ENCODE measurements at regions not wholly inside any gene's neighbourhood (a gene's known extent, or its start where the extent isn't known, plus 50 kb on each side); places are given as distances from the start of the nearest gene placed in this dataset.
"Not testable (repeated sequence)": the region's sequence is repeated elsewhere in the genome, so short reads cannot be mapped to it uniquely, and the experiment has no call there.

DNA sequence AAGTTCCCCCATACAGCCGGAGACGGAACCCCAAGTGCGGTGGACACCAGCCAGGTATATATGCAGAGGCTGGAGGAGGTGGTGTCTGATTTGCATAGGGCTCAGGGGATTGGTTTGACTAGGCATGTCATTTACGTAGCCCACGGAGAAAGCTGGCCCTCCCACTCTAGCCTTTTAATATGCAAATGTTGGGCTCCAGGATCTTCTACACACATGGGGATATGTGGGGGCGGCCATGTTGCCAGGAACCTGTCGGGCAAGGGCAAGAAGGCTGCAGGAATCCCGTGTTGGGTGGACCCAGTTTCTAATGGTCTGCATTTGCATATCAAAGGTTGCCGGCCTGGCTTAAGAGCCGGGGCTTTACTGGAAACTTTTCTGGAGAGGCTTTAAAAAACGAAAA is 57.4 kb downstream of the FTHL17 start:
- DNase-seq: not testable (repeated sequence)

DNA sequence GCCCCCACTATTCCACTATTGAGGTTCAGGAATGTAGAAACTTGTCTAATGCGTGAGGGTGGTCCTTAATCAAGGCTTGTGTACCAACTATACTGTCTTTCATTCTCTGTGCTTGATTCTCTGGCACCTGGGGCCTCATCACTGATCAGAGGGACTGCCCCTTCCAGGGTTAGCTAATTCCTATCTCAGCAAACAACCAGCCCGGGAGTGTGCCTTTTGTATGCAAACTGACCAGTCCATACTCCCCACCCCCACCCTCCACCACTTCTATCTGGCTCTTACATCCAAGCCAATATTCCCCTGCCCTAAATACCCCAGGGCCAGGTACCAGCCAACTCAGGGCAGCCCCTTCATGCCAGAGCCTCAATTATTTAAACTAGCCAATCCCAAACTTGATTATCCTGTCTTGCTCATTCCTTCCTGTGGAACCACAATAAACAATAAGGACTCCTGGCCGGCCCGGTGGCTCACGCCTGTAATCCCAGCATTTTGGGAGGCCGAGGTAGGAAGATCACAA is 59.3 kb downstream of the FTHL17 start:
- DNase-seq: no peak

DNA sequence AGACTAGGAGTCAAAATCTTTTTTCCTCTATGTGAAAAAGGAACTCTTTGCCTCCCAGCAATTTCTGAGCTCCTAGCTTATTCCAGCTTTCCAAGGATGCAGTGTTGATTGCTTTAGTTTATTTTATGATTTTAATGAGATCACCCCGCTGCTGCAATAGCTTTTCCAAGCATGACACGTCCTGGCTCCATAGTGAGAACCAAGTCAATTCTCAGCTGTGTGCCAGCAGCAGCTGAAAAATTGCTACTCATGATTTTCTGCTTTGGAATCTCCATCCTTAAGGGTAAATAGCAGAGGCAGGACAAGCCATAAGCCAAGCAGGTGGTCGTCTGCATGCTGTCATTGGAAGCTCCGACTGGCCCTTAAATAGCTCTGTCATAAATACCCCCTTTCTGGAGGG is 64.5 kb downstream of the FTHL17 start:
- no peak for DNase-seq

DNA sequence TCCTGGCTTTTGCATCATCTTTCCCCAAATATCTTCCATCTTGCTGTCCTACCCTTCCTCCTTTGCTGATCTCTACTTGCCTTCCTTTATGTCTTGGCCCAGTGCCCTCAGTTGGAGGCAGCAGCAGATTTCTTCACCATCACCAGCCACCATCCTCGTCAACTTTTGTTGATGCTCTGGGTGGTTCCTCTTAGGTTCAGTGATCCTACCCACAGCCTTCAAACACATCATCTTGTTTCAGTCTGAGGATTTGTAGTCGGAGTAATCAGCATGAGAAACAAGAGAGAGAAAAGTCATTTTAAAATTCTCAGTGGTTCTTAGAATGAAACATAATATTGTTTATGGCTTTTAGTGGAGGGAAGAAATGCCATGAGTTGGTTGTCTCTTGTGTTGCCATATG is 65.8 kb downstream of the FTHL17 start:
- no peak for DNase-seq

GRCh38 chrX:30997411-30997810 is 74.4 kb downstream of the FTHL17 start:
- DNase-seq: no peak

DNA sequence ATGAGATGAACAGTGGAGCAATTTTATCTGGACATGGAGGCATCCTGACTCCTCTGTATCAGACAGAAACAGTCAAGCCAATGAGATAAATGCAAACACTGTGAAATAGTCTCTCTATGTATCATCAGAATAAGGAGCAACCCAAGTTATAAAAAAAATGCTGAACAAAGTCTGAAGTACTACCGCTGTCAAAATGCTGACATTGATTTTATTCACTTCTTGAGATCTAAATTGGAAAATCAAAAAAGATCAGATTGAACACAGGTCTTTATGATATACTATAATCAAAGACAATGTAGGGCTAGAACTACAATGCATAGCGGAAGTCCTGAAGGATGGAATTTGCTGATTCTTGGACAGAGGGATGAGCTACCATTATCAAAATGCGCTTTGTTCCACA is 76.1 kb downstream of the FTHL17 start:
- DNase-seq: no peak

- no peak for DNase-seq
Observed at GRCh38 chrX:30995060-30995700, 76.7 kb downstream of the FTHL17 start.

- DNase-seq: not testable (repeated sequence)
Observed at GRCh38 chrX:30994018-30994417, 77.8 kb downstream of the FTHL17 start.

DNA sequence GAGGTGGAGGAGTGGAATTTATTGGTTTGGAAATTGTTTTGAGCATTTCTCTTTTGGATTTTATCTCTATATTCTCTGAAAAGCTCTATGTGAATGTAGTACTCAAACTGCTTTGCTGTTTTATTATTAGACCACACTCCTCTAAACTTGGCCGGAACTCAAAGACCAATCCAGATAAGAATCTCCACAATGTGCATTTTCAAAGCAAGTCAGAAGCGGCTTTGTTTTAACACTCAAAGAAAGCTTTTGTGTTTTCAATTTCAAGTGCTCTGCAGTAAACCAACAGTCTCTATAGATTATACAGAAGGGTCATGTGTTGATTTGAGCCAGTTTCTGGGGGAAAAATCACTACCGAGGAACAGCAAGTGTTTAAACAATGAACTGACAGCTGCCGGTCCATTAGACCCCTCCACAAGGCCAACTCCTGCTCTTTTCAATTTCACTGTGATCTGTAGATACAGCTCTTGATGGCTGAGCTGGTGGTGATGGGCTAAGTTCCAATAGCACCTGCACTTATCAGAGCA is 79.4 kb downstream of the FTHL17 start:
- DNase-seq: no peak

DNA sequence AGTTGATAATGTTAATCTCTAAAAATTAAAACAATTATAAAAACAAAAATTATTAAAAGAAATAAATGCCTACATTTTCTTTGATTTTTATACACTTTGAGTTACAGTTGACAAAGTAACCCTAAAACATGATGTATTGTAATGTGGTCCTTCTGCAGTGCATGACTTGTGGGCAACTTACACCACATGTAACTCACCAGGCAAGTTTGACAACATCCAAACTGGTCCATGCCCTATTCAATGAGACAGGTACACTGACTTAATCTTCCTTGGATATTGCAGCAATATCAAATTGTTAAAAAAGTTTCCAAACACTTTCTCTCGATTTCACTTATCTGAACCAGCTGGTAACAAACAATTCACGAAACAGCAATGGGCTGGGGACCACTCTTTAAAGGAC is 81.5 kb downstream of the FTHL17 start:
- no peak for DNase-seq

- DNase-seq: no peak
Observed at GRCh38 chrX:30982467-30982866, 89.4 kb downstream of the FTHL17 start.

DNA sequence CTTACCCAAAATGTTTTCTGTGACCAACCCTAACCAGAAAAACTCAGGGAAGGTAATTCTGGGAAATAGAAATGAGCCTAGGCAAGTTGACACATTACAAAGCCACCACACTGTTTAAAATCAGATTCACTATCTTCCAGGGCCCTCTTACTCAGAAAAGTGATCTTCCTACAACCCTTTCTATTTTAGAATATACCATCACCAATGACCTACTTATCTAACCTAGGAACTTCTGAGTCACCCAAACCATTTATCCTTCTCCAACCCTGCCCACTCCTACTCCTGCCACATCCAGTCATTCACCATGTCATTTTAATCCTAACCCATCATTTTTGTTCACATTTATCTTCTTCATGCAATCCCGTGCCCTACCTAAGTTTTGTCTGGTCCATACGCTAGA is 89.9 kb downstream of the FTHL17 start:
- DNase-seq: no peak

- no peak for DNase-seq
Observed at GRCh38 chrX:30979271-30979670, 90.2 kb upstream of the TAB3 start.

DNA sequence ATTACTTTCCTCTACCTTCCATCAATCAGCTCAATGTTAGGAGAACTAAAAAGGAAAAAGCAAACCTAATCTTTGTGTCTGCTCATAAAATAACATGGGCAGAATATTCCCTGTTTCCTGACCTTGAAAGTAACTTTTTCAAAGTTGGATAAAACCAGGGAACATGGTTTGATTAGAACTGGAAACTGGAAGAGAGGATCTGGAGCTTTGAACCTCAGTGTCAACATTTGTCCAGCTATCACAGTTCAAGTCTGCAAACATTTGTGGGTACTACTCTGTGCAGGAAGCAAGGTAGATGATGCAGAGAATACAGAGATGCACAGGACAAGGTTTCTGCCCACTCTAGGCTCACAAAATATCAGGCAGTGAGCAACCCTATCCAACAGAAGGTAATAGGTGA is 86.4 kb upstream of the TAB3 start:
- no peak for DNase-seq

DNA sequence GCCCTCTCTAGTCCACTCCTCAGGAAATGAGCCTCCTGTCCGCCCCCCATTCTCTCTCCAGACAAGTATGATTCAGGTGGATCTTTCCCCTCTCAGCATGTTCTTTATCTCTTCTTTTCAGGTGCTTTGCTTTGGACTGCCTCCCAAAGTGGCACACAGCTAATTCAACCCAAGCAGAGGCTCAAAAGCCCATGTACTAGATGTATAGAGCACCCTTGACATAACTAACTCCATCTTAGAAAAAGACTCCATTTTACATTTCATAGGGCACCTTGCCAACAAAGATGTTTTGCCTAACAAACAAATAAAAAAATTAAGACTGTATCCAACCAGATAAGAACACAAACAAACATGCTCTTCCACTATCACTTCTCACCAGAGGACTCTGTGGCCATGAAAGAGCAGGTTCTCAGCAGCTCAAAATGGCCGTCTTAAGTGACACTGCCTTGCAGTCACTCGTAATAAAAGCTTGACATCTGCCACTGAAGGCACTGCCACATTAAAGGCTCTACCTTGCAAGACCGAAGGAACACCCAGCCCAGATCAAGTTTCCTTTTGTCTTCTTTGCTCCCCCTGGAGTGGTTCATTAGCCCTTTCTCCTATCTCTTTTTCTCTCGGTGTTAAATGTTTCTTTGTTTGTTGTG is 84.9 kb upstream of the TAB3 start:
- DNase-seq: no peak

DNA sequence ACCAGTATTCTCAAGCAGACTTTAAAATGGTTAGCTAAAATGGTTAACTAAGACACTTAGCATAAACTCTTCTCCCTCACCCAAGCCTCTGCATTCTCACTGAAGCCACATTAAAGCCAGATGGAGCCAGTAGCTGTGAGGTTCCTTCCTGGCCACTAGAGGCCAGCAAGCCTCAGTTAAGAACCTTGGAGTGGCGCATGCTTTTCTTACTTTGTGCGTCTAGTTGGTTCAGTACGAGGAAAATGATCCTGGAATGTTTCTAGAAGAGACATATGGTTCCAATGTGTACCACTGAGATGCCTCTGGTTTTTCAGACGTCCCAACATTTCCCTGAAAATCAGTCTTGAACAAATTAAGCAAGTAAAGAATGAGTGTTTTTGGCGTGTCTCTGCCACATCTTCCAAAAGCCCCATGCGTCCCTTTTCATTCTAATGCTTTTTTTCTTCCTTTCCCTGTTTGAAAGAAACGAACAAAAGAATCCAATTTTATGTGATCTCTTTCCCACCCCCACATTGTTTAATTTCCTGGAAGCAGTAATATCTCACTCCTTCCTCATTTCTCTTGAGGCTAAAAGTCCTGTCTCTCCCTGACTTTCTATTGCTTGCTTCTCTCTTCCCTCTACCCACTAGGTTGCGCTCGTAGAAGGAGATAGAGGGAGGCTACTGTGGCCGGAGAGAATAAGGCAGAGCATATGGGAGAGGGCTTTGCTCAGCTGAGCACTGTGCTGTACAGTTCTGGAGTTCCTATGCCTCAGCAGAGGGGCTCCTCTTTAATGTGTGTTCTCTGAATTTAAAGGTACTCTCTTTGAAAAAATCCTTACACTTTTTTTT is 82.9 kb upstream of the TAB3 start:
- peak; percentile 0 for DNase-seq

GRCh38 chrX:30967516-30967915 is 78.5 kb upstream of the TAB3 start:
- no peak for DNase-seq

DNA sequence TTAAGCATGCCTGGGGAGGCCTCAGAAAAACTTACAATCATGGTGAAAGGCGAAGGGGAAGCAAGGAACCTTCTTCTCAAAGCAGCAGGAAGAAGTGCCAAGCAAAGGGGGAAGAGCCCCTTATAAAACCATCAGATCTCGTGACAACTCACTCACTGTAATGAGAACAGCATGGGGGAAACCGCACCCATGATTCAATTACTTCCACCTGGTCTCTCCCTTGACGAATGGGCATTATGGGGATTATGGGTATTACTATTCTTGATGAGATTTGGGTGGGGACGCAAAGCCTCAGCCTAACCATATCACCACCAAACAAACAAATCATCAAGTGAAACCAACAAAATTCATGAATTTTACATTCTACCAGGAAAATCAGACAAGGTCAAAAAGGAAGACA is 76.7 kb upstream of the TAB3 start:
- DNase-seq: no peak

DNA sequence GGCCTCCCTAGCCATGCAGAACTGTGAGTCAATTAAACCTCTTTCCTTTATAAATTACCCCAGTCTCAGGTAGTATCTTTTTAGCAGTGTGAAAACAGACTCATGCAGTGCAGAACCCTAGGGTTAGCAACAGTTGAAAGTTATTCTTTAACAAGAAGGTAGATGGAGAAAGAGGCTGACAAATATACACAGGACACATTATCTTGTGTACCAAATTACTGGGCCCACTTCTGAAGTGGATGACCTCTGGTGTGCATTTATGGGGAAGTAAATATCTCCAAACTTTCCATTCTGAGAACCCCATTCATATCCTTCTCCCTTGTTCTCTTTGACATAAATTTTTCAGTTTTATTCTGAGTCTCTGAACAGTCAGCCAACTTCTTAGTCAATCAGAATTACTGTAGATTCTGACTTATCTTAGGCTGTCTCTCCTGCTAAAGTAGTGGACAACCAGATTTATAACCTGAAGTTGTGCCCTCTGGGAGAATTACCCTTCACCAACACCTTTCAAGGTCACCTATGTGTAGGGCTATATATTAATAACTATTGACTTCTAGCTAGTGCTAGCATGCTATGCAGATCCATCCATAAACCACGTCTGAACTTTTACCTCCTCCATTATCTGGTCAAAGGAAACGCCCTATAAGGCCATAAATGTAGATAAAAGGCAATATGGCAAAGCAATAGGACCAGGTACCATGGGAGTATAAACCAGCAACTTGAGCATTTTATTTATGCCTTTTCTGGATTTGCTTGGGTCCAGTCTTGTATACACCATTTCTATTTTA is 72.5 kb upstream of the TAB3 start:
- no peak for DNase-seq

DNA sequence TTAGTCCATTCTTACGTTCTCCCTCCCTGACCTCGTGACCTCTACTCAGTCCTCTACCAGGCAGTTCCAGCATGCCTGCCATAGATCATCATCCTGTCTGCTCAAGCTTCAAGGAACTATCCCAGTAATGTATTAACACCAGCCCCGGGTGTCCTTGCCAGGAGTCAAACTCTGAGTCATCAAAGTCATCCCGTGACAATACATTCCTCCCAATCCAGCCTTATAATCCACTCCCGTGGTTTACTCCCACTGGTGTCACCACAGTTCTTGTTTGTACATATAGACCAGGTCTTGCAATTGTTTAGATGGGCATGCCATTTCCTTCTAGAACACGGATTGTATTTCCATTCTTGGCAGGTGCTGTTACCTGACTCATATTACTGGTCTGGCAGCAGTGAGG is 68.7 kb upstream of the TAB3 start:
- no peak for DNase-seq

GRCh38 chrX:30955687-30956086 is 66.6 kb upstream of the TAB3 start:
- no peak for DNase-seq

DNA sequence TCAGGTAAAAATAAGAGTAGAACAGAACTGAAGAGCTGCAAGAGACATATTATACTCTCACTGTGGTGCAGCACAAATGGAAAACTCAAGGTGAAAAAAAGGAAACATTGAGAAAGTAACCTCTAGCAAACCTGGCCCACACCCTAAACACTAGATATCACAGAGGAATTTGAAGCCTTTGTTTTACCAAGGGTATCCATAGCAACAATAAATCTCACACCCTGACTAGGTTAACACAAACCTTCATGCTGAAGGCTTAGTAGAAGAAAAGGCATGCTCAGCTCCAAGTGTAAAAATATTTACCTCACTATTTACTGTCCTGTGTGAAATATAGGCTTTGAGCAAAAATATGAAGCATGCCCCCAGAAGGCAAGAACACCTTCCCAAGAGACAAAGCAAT is 61.9 kb upstream of the TAB3 start:
- no peak for DNase-seq

DNA sequence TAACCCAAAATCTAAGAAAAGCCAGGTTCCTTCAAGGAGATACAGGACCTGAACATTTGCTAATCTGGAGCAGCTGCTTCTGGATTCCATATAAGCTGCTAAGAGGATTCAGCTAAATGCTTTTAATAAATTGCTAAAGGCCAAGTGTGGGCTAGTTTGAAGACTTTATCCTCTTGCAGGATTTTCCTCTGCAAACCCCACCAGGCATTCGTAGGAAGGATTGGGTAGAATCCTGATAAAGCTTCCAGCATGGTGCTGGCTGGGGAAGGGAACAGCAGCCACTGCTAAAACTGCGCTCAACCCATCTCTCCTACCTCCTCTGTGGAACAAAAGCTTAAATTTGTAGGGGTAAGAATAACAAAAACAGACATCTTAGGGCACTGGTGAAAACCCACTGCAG is 61.3 kb upstream of the TAB3 start:
- no peak for DNase-seq
